Ishikawa (cell line): ENCODE measurements at regions not wholly inside any gene's neighbourhood (a gene's known extent, or its start where the extent isn't known, plus 50 kb on each side); places are given as distances from the start of the nearest gene placed in this dataset.

Experiments
- CREB1 ChIP-seq: IDR thresholded peaks from 2 replicates; pipeline ENCODE4 v1.6.1; 2012; ENCODE audit warnings: low read depth
- EGR1 ChIP-seq: IDR thresholded peaks from 2 replicates; pipeline ENCODE4 v1.6.1; 2012
- FOXM1 ChIP-seq: IDR thresholded peaks from 2 replicates; pipeline ENCODE4 v1.6.1; 2012; ENCODE audit warnings: low read depth, borderline replicate concordance
- RAD21 ChIP-seq: IDR thresholded peaks from 2 replicates; pipeline ENCODE4 v1.6.1; 2012; ENCODE audit warnings: low read depth
- TAF1 ChIP-seq: IDR thresholded peaks from 2 replicates; pipeline ENCODE4 v1.6.1; 2012; ENCODE audit warnings: low read depth, mild to moderate bottlenecking

- TF ChIP-seq TAF1 (no peak), RAD21 (no peak), CREB1 (no peak), EGR1 (no peak), FOXM1 (no peak)
Observed at GRCh38 chr20:51259455-51259854, 236.5 kb upstream of the KCNG1 start.
